SK-N-MC (cell line): ENCODE measurements at regions not wholly inside any gene's neighbourhood (a gene's known extent, or its start where the extent isn't known, plus 50 kb on each side); places are given as distances from the start of the nearest gene placed in this dataset.

Experiments used
- EZH2 ChIP-seq: fragments of 200-600 bp; sonication (generic); IDR thresholded peaks from one replicate; pipeline ENCODE4 v1.6.1; 2017; ENCODE audit warnings: antibody characterized with exemption
- FOXP2 ChIP-seq: optimal IDR thresholded peaks from 2 replicates; pipeline ENCODE3; 2011; ENCODE audit warnings: mild to moderate bottlenecking, moderate library complexity; ENCODE audit not compliant: insufficient read depth; ENCODE audit errors: extremely low read length, control extremely low read depth
- POLR2AphosphoS5 ChIP-seq: IDR thresholded peaks from 2 replicates; pipeline ENCODE4 v1.6.1; 2012; ENCODE audit warnings: mild to moderate bottlenecking, low read depth, low read length, borderline replicate concordance

GRCh38 chrX:73768160-73768559, 84.4 kb downstream of the XIST start:
- no peak for TF ChIP-seq POLR2AphosphoS5
- no peak for TF ChIP-seq EZH2
- no peak for TF ChIP-seq FOXP2
